OCI-LY1 (cell line): ENCODE measurements at regions not wholly inside any gene's neighbourhood (a gene's known extent, or its start where the extent isn't known, plus 50 kb on each side); places are given as distances from the start of the nearest gene placed in this dataset.

Experiments
- H2AFZ ChIP-seq: fragments of 200-600 bp; sonication (generic), shearing (Covaris generic); 2 replicates; pipeline ENCODE4 v1.6.0; 2014; ENCODE audit warnings: antibody characterized with exemption, mild to moderate bottlenecking, low read length
- H3F3A ChIP-seq: fragments of 200-600 bp; sonication (generic), shearing (Covaris generic); 2 replicates; pipeline ENCODE4 v1.6.0; 2014; ENCODE audit warnings: mild to moderate bottlenecking, antibody characterized with exemption, low read length, moderate library complexity; ENCODE audit not compliant: insufficient read depth
- H3K27ac ChIP-seq: fragments of 200-600 bp; sonication (generic); 2 replicates; pipeline ENCODE4 v1.5.1; 2014; ENCODE audit warnings: low read length, mixed run types, mild to moderate bottlenecking, low read depth; ENCODE audit not compliant: poor library complexity, severe bottlenecking
- H3K27me3 ChIP-seq: fragments of 200-600 bp; sonication (generic); 2 replicates; pipeline ENCODE4 v1.6.0; 2014; ENCODE audit warnings: antibody characterized with exemption, mild to moderate bottlenecking, low read length, moderate library complexity; ENCODE audit not compliant: insufficient read depth
- H3K36me3 ChIP-seq: fragments of 200-600 bp; sonication (generic); 2 replicates; pipeline ENCODE4 v1.6.1; 2014; ENCODE audit warnings: mild to moderate bottlenecking, antibody characterized with exemption, low read length, moderate library complexity, mixed read lengths; ENCODE audit not compliant: insufficient read depth
- H3K4me1 ChIP-seq: fragments of 200-600 bp; sonication (generic); 2 replicates; pipeline ENCODE4 v1.5.1; 2014; ENCODE audit warnings: mild to moderate bottlenecking, low read length, moderate library complexity; ENCODE audit not compliant: insufficient read depth, severe bottlenecking
- H3K4me2 ChIP-seq: fragments of 200-600 bp; sonication (generic), shearing (Covaris generic); 2 replicates; pipeline ENCODE4 v1.6.1; 2014; ENCODE audit warnings: low read length
- H3K4me3 ChIP-seq: fragments of 200-600 bp; sonication (generic); 2 replicates; pipeline ENCODE4 v1.5.1; 2014; ENCODE audit warnings: low read length, low read depth, mild to moderate bottlenecking, mixed read lengths; ENCODE audit not compliant: poor library complexity, severe bottlenecking
- H3K79me2 ChIP-seq: fragments of 200-600 bp; shearing (Covaris generic); 2 replicates; pipeline ENCODE4 v1.6.1; 2016; ENCODE audit warnings: mixed run types, low read length, mixed read lengths; ENCODE audit not compliant: insufficient read depth
- H3K9ac ChIP-seq: fragments of 200-600 bp; sonication (generic), shearing (Covaris generic); 2 replicates; pipeline ENCODE4 v1.6.1; 2014; ENCODE audit warnings: mild to moderate bottlenecking, low read length, mixed read lengths
- H3K9me2 ChIP-seq: fragments of 200-600 bp; sonication (generic), shearing (Covaris generic); 2 replicates; pipeline ENCODE4 v1.6.1; 2014; ENCODE audit warnings: low read depth, mild to moderate bottlenecking, low read length, mixed read lengths
- H3K9me3 ChIP-seq: fragments of 200-600 bp; shearing (Covaris generic); 2 replicates; pipeline ENCODE4 v1.6.1; 2014; ENCODE audit warnings: low read length, mixed read lengths
- H4K20me1 ChIP-seq: fragments of 200-600 bp; sonication (generic), shearing (Covaris generic); 2 replicates; pipeline ENCODE4 v1.6.0; 2016; ENCODE audit warnings: mild to moderate bottlenecking, low read length; ENCODE audit not compliant: insufficient read depth
- CTCF ChIP-seq: fragments of 200-600 bp; sonication (generic), shearing (Covaris generic); IDR thresholded peaks from 2 replicates; pipeline ENCODE4 v1.5.1; 2017; ENCODE audit warnings: mild to moderate bottlenecking, antibody characterized with exemption, low read length, moderate library complexity, mixed read lengths
- EZH2 ChIP-seq: fragments of 200-600 bp; sonication (generic), shearing (Covaris generic); IDR thresholded peaks from 2 replicates; pipeline ENCODE4 v1.8.0; 2017; ENCODE audit warnings: borderline replicate concordance, mixed run types, mild to moderate bottlenecking, antibody characterized with exemption, low read length, moderate library complexity, mixed read lengths

GRCh38 chr7:86962623-86963022, 96.8 kb downstream of the ELAPOR2 start:
- H3K79me2 ChIP-seq: no peaks in the 10 kb centered on the region
- no peaks in the 10 kb centered on the region for H3K9me2 ChIP-seq
- H2AFZ ChIP-seq: no peak overlapping the region
- no peak overlapping the region for H3K4me3 ChIP-seq
- no peaks in the 10 kb centered on the region for H3K4me1 ChIP-seq
- TF ChIP-seq CTCF: no peak
- TF ChIP-seq EZH2: no peak
- H3K36me3 ChIP-seq: 0 out of 2 replicates have a peak, but pooled peaks cover 6% of the 10 kb centered on the region
- H3K27me3 ChIP-seq: no peaks in the 10 kb centered on the region
- H3K27ac ChIP-seq: no peak overlapping the region
- H3K9me3 ChIP-seq: peaks cover 4% of the 10 kb centered on the region; the same call in 1 of the 2 replicates
- no peak overlapping the region for H3K4me2 ChIP-seq
- no peaks in the 10 kb centered on the region for H3F3A ChIP-seq
- no peak overlapping the region for H3K9ac ChIP-seq
- no peaks in the 10 kb centered on the region for H4K20me1 ChIP-seq

- Histone ChIP-seq H3K27me3 (no peaks in the 10 kb centered on the region), H3F3A (no peaks in the 10 kb centered on the region), H3K36me3 (0 out of 2 replicates have a peak, but pooled peaks cover 6% of the 10 kb centered on the region), H3K4me3 (no peak overlapping the region), H3K4me2 (no peak overlapping the region), H4K20me1 (no peaks in the 10 kb centered on the region), H3K9me3 (peaks cover 4% of the 10 kb centered on the region; the same call in 1 of the 2 replicates), H3K9ac (no peak overlapping the region), H3K27ac (no peak overlapping the region), H3K79me2 (no peaks in the 10 kb centered on the region), H3K9me2 (no peaks in the 10 kb centered on the region), H2AFZ (no peak overlapping the region), H3K4me1 (no peaks in the 10 kb centered on the region)
- TF ChIP-seq CTCF (no peak), EZH2 (no peak)
These were observed 97.8 kb downstream of the ELAPOR2 start for GRCh38 chr7:86961686-86962085.

GRCh38 chr7:86958380-86958779, 101.1 kb downstream of the ELAPOR2 start:
- H3K79me2 ChIP-seq: no peaks in the 10 kb centered on the region

More at GRCh38 chr7:86958380-86958779, 101.1 kb downstream of the ELAPOR2 start:
- Histone ChIP-seq H3K4me3 (no peak overlapping the region), H3K27me3 (no peaks in the 10 kb centered on the region), H3K4me1 (no peaks in the 10 kb centered on the region), H3K36me3 (0 out of 2 replicates have a peak, but pooled peaks cover 6% of the 10 kb centered on the region), H4K20me1 (no peaks in the 10 kb centered on the region), H2AFZ (no peak overlapping the region), H3K4me2 (no peak overlapping the region), H3K9ac (no peak overlapping the region), H3K9me3 (peaks cover 4% of the 10 kb centered on the region; the same call in 1 of the 2 replicates), H3K9me2 (no peaks in the 10 kb centered on the region), H3K27ac (no peak overlapping the region), H3F3A (no peaks in the 10 kb centered on the region)
- TF ChIP-seq CTCF (no peak), EZH2 (no peak)
